IPS-18a (cell line): ENCODE measurements at regions not wholly inside any gene's neighbourhood (a gene's known extent, or its start where the extent isn't known, plus 50 kb on each side); places are given as distances from the start of the nearest gene placed in this dataset.

Experiments
- H3K27ac ChIP-seq: one replicate; pipeline ENCODE4 v1.5.1; 2013; ENCODE audit warnings: low read length
- H3K27me3 ChIP-seq: one replicate; pipeline ENCODE4 v1.6.1; 2013; ENCODE audit warnings: mild to moderate bottlenecking, low read length; ENCODE audit not compliant: control insufficient read depth, insufficient read depth
- H3K36me3 ChIP-seq: one replicate; pipeline ENCODE4 v1.6.1; 2013; ENCODE audit warnings: low read depth, low read length; ENCODE audit not compliant: control insufficient read depth
- H3K4me1 ChIP-seq: one replicate; pipeline ENCODE4 v1.6.1; 2013; ENCODE audit warnings: low read depth, low read length; ENCODE audit not compliant: control insufficient read depth
- H3K4me3 ChIP-seq: one replicate; pipeline ENCODE4 v1.5.1; 2013; ENCODE audit warnings: low read length
- H3K9ac ChIP-seq: one replicate; pipeline ENCODE4 v1.6.1; 2013; ENCODE audit warnings: mild to moderate bottlenecking, low read length, moderate library complexity
- H3K9me3 ChIP-seq: one replicate; pipeline ENCODE4 v1.6.1; 2013; ENCODE audit warnings: low read depth, low read length; ENCODE audit not compliant: control insufficient read depth

DNA sequence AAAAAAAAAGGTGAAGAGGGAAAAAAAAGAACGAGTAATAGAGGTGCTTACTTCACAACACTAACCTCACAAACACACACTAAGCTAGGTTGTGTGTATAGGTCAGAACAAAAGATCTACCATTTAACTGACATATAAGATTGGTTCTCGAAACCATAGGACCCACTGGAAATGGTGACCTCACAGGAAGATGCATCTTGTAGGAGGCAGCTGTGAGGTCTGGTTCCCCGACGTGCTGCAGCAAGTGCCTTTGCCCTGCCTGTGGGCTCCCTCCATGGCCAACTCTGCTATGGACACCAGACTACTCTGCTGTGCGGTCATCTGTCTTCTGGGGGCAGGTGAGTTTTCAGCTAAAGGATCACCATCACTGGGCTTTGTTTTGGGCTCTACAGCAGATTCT is 133.8 kb upstream of the PRSS1 start:
- Histone ChIP-seq H3K36me3 (no peaks in the 10 kb centered on the region), H3K9me3 (no peaks in the 10 kb centered on the region), H3K4me1 (no peaks in the 10 kb centered on the region), H3K27me3 (no peaks in the 10 kb centered on the region), H3K9ac (no peak overlapping the region), H3K27ac (no peak overlapping the region), H3K4me3 (no peak overlapping the region)

DNA sequence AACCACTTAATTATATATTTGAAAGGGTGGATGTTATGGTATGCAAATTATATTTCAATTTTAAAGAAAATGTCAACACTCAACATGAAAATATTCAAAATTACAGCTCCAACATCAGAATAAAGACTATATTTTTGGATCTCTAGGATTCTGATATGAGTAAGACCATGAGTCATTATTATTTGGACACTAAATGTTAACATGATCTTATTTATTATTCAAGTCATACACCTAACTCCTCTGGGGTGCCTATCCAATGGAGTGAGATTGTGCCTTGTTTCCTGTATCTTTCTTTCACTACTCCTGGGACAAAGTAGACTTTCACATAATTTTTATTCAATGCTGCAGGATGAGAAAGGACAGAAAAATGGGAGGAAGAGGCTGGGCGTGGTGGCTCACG is 135.2 kb upstream of the PRSS1 start:
- Histone ChIP-seq H3K27me3 (no peaks in the 10 kb centered on the region), H3K4me3 (no peak overlapping the region), H3K27ac (no peak overlapping the region), H3K9ac (no peak overlapping the region), H3K9me3 (no peaks in the 10 kb centered on the region), H3K36me3 (no peaks in the 10 kb centered on the region), H3K4me1 (no peaks in the 10 kb centered on the region)

DNA sequence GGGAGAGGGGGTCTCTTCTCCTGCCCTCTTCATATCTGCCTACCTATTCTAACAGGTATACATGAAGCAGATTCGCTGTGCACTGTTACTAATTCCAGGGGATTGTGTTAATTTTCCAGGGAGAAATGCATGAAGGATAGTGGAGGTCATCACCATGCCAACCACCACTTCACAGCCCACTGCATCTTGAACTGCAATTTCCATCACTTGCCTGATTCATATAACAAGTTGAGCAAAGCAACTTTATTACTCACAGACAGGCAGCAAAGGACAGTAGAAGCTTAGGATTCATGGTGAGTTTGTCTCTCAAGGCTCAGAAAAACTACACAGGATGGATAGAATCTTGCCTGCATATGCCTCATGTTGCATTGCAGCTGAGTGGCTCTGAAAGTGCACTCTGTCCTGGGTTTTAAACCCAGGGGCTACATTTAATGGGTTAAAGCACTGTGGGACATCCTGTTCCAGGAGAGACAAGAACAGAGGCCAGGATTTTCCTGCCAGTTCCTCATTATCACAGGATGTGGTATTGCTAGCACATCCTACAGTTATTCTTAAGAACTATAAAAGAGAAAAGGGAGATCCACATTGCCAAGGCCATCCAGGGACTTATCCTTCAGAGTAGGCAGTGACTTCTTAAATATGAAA is 136.9 kb upstream of the PRSS1 start:
- no peaks in the 10 kb centered on the region for H3K27me3 ChIP-seq
- no peaks in the 10 kb centered on the region for H3K4me1 ChIP-seq
- no peak overlapping the region for H3K9ac ChIP-seq

DNA sequence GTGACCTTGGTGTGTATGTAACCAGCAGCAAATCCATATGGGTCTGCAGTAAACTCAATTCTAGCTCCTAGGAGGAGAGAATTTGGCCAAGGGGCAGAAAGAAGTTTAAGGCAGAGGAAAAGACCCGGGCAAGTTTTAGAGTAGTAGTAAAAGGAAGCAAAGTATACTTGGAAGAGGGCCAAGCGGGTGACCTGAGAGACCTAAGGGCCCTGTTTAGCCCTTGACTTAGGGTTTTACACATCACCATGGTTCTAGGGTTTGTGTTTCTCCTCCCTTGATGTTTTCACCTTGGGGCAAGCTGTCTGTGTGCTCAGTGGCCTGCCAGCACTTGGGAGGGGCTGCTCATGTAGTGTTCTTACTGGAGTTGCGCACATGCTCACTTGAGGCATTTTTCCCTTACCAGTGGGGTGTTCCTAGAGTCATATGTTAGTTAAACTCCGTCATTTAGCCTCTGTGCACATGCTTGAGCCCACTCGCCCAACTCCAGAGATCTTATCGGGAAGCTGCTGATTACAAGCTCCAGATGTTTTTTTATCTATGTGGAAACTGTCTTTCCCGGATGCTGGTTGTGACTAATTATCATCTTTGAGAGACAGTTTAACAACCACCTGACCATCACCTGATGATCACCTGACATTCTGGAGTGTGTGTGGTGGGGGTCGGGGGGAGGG is 137.6 kb upstream of the PRSS1 start:
- Histone ChIP-seq H3K4me1 (no peaks in the 10 kb centered on the region), H3K36me3 (no peaks in the 10 kb centered on the region), H3K9me3 (no peaks in the 10 kb centered on the region), H3K9ac (no peak overlapping the region), H3K4me3 (no peak overlapping the region), H3K27me3 (no peaks in the 10 kb centered on the region), H3K27ac (no peak overlapping the region)

More for the DNA sequence above, 136.9 kb upstream of the PRSS1 start:
- H3K4me3 ChIP-seq = no peak overlapping the region
- no peaks in the 10 kb centered on the region for H3K9me3 ChIP-seq
- H3K36me3 ChIP-seq = no peaks in the 10 kb centered on the region
- H3K27ac ChIP-seq = no peak overlapping the region

DNA sequence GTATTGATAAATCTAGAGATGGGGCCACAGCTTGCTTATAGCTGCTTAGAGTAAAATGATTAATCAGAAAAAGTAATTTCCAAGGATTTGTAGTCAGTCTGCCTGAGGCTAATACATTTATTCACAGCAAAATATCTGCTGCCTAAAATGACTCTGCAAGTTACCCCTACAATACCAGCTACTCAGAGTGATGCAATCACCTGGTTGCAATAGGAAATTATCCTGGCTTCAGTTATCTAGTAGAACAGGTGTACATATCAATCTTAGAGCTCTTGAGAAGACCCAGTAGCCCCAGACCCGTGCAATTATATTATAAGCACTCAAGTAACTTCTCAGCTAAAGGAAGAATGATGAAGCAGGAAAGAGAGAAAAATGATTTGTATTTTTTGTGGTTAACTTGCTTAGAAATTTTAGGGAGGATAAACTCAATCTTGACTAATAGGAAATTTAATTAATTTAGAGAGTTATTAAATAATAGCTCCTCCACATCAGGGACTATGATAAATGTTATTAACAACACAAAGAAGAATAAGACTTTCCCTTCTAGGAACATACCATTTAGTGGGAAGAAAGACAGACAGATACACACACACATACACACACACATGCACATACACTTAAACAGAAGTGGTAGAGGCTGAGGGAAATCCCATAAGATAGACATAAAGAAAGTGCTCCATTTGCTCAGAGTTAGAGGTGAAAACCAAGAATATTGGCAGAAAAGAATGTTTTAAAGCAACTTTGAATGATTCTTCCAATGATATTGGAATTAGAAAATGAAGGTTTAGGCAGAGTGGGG is 140.4 kb upstream of the PRSS1 start:
- Histone ChIP-seq H3K27me3 (peaks cover 5% of the 10 kb centered on the region), H3K27ac (no peak overlapping the region), H3K9ac (no peak overlapping the region), H3K9me3 (no peaks in the 10 kb centered on the region), H3K36me3 (no peaks in the 10 kb centered on the region), H3K4me1 (no peaks in the 10 kb centered on the region), H3K4me3 (no peak overlapping the region)

DNA sequence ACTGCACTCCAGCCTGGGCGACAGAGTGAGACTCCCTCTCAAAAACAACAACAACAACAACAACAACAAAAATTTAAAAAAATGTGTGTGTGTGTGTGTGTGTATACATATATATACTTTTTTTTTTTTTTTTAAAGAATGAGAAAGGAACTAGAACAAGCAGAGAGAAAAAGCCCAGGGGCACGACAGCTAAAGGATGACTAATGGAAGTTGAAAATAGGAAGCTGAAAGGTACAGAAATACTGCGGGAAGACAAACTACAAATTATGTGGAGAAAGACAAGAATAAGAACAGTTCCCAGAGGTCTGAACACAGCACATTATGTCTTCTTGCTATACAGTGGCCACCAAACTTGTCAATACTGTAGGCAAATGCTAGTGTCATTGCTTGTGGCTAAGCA is 141.9 kb upstream of the PRSS1 start:
- Histone ChIP-seq H3K36me3 (no peaks in the 10 kb centered on the region), H3K27ac (no peak overlapping the region), H3K27me3 (peaks cover 5% of the 10 kb centered on the region), H3K9ac (no peak overlapping the region), H3K9me3 (no peaks in the 10 kb centered on the region), H3K4me3 (no peak overlapping the region), H3K4me1 (no peaks in the 10 kb centered on the region)

DNA sequence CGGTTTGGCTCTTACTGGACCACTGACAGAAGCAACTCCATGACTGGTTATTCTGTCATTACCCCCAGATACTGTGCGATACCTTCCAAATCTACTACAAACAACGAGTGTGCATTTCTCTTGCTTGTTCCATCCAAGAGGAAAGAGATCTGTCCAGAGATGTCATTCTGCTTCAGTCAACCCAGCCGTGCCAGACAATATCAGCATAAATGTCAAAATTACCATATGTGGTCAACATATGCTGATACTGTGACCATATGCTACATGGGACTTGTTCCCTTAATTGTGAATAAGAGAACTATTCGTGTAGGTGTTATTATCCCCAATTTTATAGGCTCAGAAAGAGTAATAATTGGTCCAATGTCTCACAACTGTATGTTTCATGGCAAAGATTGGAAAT is 143.2 kb upstream of the PRSS1 start:
- Histone ChIP-seq H3K36me3 (no peaks in the 10 kb centered on the region), H3K9ac (no peak overlapping the region), H3K27me3 (peaks cover 5% of the 10 kb centered on the region), H3K9me3 (no peaks in the 10 kb centered on the region), H3K4me3 (no peak overlapping the region), H3K4me1 (no peaks in the 10 kb centered on the region), H3K27ac (no peak overlapping the region)

DNA sequence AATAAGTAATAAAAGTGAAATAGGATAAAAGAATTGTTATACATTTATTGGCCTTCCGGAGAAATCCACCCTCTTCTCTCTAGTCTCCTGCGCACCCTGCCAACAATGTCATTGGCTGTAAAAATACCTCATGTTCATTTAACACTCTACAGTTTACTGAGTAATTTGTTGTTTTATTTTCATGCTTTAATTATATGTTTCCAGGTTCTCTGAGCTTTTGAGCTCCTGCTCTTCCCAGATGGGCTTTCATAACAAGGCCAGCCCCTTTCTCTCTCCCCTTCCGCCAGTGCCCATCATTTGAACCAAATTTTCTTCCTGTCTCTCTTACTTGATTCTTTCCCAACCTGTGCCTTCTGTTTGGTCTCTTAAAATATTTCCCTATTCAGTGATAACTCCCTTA is 144.6 kb upstream of the PRSS1 start:
- H3K4me3 ChIP-seq = no peak overlapping the region
- no peaks in the 10 kb centered on the region for H3K4me1 ChIP-seq
- H3K27ac ChIP-seq = no peak overlapping the region
- H3K36me3 ChIP-seq = no peaks in the 10 kb centered on the region
- no peaks in the 10 kb centered on the region for H3K9me3 ChIP-seq
- H3K27me3 ChIP-seq = peaks cover 5% of the 10 kb centered on the region
- no peak overlapping the region for H3K9ac ChIP-seq

DNA sequence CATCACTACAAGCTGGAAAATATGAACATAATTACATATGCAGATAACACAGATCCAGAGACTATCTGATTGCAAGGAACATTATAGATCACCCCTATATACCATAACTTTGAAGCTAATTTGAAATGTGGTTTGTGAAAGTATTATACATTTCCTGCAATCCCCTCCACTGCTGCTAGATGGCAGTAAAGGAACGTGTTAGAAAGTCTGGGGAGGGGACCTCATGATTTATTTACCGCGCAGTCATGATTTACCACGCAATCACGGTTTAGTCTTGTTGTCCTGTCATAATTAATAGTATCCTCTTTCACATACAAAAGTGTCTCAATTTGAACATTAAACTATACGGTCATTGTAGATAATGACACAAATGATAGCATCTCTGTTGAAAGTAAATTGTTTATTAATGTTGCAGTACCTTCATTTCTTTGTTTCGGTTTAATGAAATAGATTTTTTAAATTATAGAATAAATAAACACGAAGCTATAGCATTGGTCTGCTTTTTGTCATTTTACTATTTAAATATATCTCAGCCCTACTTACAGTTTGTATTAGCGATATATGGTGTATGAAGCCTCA is 145.3 kb upstream of the PRSS1 start:
- Histone ChIP-seq H3K4me3 (no peak overlapping the region), H3K4me1 (no peaks in the 10 kb centered on the region), H3K9ac (no peak overlapping the region), H3K9me3 (no peaks in the 10 kb centered on the region), H3K27me3 (peaks cover 5% of the 10 kb centered on the region), H3K27ac (no peak overlapping the region), H3K36me3 (no peaks in the 10 kb centered on the region)

DNA sequence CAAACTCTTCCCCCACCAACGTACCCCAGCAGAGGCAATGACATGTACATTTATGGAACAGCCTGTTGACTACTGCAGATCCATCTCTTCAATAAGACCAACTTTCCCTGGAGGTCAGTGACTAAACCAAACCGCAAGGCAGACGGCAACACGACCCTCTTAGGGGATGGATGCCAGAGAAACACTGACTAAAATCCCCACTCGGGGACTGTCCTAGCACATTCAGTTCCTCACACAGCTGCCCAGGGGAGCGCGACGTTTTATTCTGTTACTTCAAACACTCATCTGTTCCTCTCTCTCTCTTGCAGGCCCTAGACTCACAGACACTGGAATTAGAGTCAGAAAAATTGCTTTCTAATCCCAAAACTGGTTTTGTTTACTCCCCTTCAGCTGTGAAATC is 146.5 kb upstream of the PRSS1 start:
- Histone ChIP-seq H3K9ac (no peak overlapping the region), H3K9me3 (no peaks in the 10 kb centered on the region), H3K4me1 (no peaks in the 10 kb centered on the region), H3K36me3 (no peaks in the 10 kb centered on the region), H3K4me3 (no peak overlapping the region), H3K27me3 (peaks cover 5% of the 10 kb centered on the region), H3K27ac (no peak overlapping the region)

DNA sequence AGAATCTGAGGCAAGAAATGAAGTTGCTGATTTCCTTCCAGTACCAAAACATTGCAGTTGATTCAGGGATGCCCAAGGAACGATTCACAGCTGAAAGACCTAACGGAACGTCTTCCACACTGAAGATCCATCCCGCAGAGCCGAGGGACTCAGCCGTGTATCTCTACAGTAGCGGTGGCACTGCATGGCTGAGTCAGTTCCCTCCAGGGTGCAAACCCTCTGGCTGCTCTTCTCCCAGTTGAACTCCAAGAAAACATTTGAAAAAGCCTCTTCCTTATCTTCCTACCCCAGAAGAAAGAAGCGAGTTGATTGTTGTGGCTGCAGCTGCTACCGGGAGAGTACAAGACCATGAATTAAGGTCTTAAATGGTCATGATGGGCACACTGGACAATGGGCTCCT is 147.1 kb upstream of the PRSS1 start:
- H3K4me3 ChIP-seq = no peak overlapping the region
- H3K36me3 ChIP-seq = no peaks in the 10 kb centered on the region
- H3K9ac ChIP-seq = no peak overlapping the region
- no peak overlapping the region for H3K27ac ChIP-seq
- H3K9me3 ChIP-seq = no peaks in the 10 kb centered on the region
- H3K4me1 ChIP-seq = no peaks in the 10 kb centered on the region
- peaks cover 5% of the 10 kb centered on the region for H3K27me3 ChIP-seq
